GM18873 (cell line): ENCODE measurements at regions not wholly inside any gene's neighbourhood (a gene's known extent, or its start where the extent isn't known, plus 50 kb on each side); places are given as distances from the start of the nearest gene placed in this dataset.

Source experiments
- ATAC-seq: cut with Tn5 transposase; IDR thresholded peaks from one replicate; pipeline ENCODE4 v1.9.1; 2021; ENCODE audit warnings: mild to moderate bottlenecking, moderate library complexity, moderate number of reproducible peaks; ENCODE audit not compliant: unreplicated experiment, low FRiP score

GRCh38 chr3:30113906-30114305 lies 492.5 kb upstream of the TGFBR2 start:
- no peak for ATAC-seq

- no peak for ATAC-seq
Measured at GRCh38 chr3:30114918-30115317, 491.5 kb upstream of the TGFBR2 start.

- ATAC-seq, result no peak
Measured at GRCh38 chr3:30122359-30122758, 484.0 kb upstream of the TGFBR2 start.

GRCh38 chr3:30123224-30123623 lies 483.2 kb upstream of the TGFBR2 start:
- ATAC-seq, result no peak

GRCh38 chr3:30123755-30124154 lies 482.6 kb upstream of the TGFBR2 start:
- no peak for ATAC-seq

GRCh38 chr3:30124435-30125370 lies 481.7 kb upstream of the TGFBR2 start:
- no peak for ATAC-seq

- no peak for ATAC-seq
Measured at GRCh38 chr3:30129765-30130164, 476.6 kb upstream of the TGFBR2 start.

- ATAC-seq, result no peak
Measured at GRCh38 chr3:30130391-30130790, 476.0 kb upstream of the TGFBR2 start.

GRCh38 chr3:30131191-30131590 lies 475.2 kb upstream of the TGFBR2 start:
- ATAC-seq, result no peak

- ATAC-seq, result no peak
Measured at GRCh38 chr3:30135190-30135589, 471.2 kb upstream of the TGFBR2 start.

- no peak for ATAC-seq
Measured at GRCh38 chr3:30139283-30139682, 467.1 kb upstream of the TGFBR2 start.

GRCh38 chr3:30140356-30141075 lies 465.9 kb upstream of the TGFBR2 start:
- no peak for ATAC-seq

GRCh38 chr3:30141178-30141581 lies 465.2 kb upstream of the TGFBR2 start:
- ATAC-seq, result no peak

GRCh38 chr3:30141927-30142326 lies 464.5 kb upstream of the TGFBR2 start:
- no peak for ATAC-seq

- no peak for ATAC-seq
Measured at GRCh38 chr3:30142946-30143345, 463.5 kb upstream of the TGFBR2 start.

GRCh38 chr3:30145281-30145680 lies 461.1 kb upstream of the TGFBR2 start:
- no peak for ATAC-seq

- ATAC-seq, result no peak
Measured at GRCh38 chr3:30146978-30147377, 459.4 kb upstream of the TGFBR2 start.

- ATAC-seq, result no peak
Measured at GRCh38 chr3:30154853-30155252, 451.5 kb upstream of the TGFBR2 start.

- ATAC-seq, result no peak
Measured at GRCh38 chr3:30155755-30156154, 450.6 kb upstream of the TGFBR2 start.

- no peak for ATAC-seq
Measured at GRCh38 chr3:30156586-30157498, 449.6 kb upstream of the TGFBR2 start.

- ATAC-seq, result no peak
Measured at GRCh38 chr3:30161375-30161774, 445.0 kb upstream of the TGFBR2 start.
